Neuron (in vitro differentiated cells): ENCODE measurements at regions not wholly inside any gene's neighbourhood (a gene's known extent, or its start where the extent isn't known, plus 50 kb on each side); places are given as distances from the start of the nearest gene placed in this dataset.
"Not testable (repeated sequence)": the region's sequence is repeated elsewhere in the genome, so short reads cannot be mapped to it uniquely, and the experiment has no call there.

Source experiments
- H2AFZ ChIP-seq: one replicate; pipeline ENCODE4 v1.6.1; 2013; ENCODE audit warnings: low read depth, mild to moderate bottlenecking, inconsistent platforms, low read length, moderate library complexity
- H3K27me3 ChIP-seq: one replicate; pipeline ENCODE4 v1.6.1; 2013; ENCODE audit warnings: low read length; ENCODE audit not compliant: insufficient read depth
- H3K36me3 ChIP-seq: one replicate; pipeline ENCODE4 v1.6.1; 2013; ENCODE audit warnings: low read length; ENCODE audit not compliant: insufficient read depth
- H3K4me1 ChIP-seq: one replicate; pipeline ENCODE4 v1.6.1; 2013; ENCODE audit warnings: low read length; ENCODE audit not compliant: insufficient read depth
- H3K4me3 ChIP-seq: 2 replicates; pipeline ENCODE4 v1.5.1; 2013; ENCODE audit warnings: mild to moderate bottlenecking, low read length, moderate library complexity
- H3K9me3 ChIP-seq: one replicate; pipeline ENCODE4 v1.6.1; 2013; ENCODE audit warnings: low read length

GRCh38 chr5:25150819-25151218 lies 506.0 kb upstream of the CDH10 start:
- Histone ChIP-seq H3K4me1 (no peaks in the 10 kb centered on the region), H2AFZ (no peak overlapping the region), H3K9me3 (no peaks in the 10 kb centered on the region), H3K27me3 (no peaks in the 10 kb centered on the region), H3K4me3 (no peak overlapping the region), H3K36me3 (no peaks in the 10 kb centered on the region)

DNA sequence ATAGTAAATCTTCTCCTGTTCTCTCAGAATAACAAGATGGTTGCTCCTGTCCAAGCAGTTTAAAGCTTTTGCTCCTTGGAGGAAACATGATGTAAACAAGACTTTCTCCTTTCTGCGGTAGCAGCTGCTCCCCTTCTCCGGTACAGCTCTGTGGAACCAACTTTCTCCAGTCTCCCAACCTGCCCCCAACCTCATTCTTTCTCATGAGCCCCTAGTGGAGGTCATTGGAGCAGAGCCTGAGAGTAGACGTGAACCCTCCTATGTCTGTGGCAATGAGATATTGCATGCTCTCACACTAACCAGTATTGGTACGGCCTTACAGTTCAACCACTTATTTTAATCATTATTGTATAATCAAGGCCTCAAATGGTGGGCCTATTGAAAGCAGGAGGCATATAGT lies 483.8 kb upstream of the CDH10 start:
- Histone ChIP-seq H3K27me3 (no peaks in the 10 kb centered on the region), H3K4me3 (no peak overlapping the region), H3K9me3 (no peaks in the 10 kb centered on the region), H3K4me1 (no peaks in the 10 kb centered on the region), H2AFZ (no peak overlapping the region), H3K36me3 (no peaks in the 10 kb centered on the region)

DNA sequence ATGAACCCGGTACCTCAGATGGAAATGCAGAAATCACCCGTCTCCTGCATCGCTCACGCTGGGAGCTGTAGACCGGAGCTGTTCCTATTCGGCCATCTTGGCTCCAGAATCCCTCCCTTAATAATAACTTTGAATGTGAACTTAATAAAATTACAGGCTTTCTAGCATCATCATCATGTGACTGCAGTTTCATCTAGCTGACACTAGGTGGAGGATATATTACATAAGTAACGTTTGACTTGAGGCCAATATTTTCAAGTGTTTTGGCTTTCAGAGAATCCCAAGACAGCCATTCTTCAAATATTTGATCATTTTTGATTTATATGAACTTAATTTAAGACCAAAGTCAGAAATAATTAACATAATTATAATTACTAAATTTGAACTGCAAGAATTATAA lies 474.9 kb upstream of the CDH10 start:
- no peaks in the 10 kb centered on the region for H3K36me3 ChIP-seq
- H2AFZ ChIP-seq: no peak overlapping the region
- no peaks in the 10 kb centered on the region for H3K4me1 ChIP-seq
- no peaks in the 10 kb centered on the region for H3K9me3 ChIP-seq
- H3K4me3 ChIP-seq: no peak overlapping the region
- no peaks in the 10 kb centered on the region for H3K27me3 ChIP-seq

- H3K36me3 ChIP-seq: no peaks in the 10 kb centered on the region
- no peaks in the 10 kb centered on the region for H3K27me3 ChIP-seq
- no peaks in the 10 kb centered on the region for H3K4me1 ChIP-seq
- H3K9me3 ChIP-seq: no peaks in the 10 kb centered on the region
- H2AFZ ChIP-seq: no peak overlapping the region
- no peak overlapping the region for H3K4me3 ChIP-seq
Observed at GRCh38 chr5:25107853-25108252, 463.1 kb upstream of the CDH10 start.

GRCh38 chr5:25099538-25099937 lies 454.8 kb upstream of the CDH10 start:
- H3K4me1 ChIP-seq: no peaks in the 10 kb centered on the region
- H3K27me3 ChIP-seq: no peaks in the 10 kb centered on the region
- no peak overlapping the region for H2AFZ ChIP-seq
- H3K9me3 ChIP-seq: no peaks in the 10 kb centered on the region
- H3K36me3 ChIP-seq: no peaks in the 10 kb centered on the region
- no peak overlapping the region for H3K4me3 ChIP-seq

GRCh38 chr5:25095261-25095660 lies 450.5 kb upstream of the CDH10 start:
- Histone ChIP-seq H3K4me1 (no peaks in the 10 kb centered on the region), H3K4me3 (no peak overlapping the region), H3K27me3 (no peaks in the 10 kb centered on the region), H3K9me3 (no peaks in the 10 kb centered on the region), H2AFZ (no peak overlapping the region), H3K36me3 (no peaks in the 10 kb centered on the region)

GRCh38 chr5:25094219-25094618 lies 449.4 kb upstream of the CDH10 start:
- no peak overlapping the region for H2AFZ ChIP-seq
- no peak overlapping the region for H3K4me3 ChIP-seq
- no peaks in the 10 kb centered on the region for H3K36me3 ChIP-seq
- no peaks in the 10 kb centered on the region for H3K9me3 ChIP-seq
- no peaks in the 10 kb centered on the region for H3K4me1 ChIP-seq
- H3K27me3 ChIP-seq: no peaks in the 10 kb centered on the region

GRCh38 chr5:25091921-25092320 lies 447.1 kb upstream of the CDH10 start:
- Histone ChIP-seq H3K4me3 (no peak overlapping the region), H2AFZ (no peak overlapping the region), H3K36me3 (no peaks in the 10 kb centered on the region), H3K4me1 (no peaks in the 10 kb centered on the region), H3K27me3 (no peaks in the 10 kb centered on the region), H3K9me3 (no peaks in the 10 kb centered on the region)

DNA sequence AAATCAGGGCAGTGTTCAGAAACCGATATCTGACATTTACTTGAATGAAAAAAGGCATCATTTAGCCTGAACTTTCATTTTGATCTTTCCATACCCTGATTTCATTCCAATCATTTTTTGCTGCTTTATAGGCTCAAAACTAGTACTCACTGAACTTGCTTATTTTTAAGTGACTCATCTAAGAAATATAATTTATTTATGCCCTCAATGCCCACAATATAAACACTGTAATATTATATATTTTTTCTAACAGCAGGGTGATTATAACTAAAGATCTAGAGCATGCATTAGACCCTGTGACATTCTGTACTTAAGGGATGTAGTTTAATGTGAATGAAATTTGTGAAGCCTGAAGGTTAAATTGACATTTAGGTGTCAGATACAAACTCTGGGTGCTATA lies 446.1 kb upstream of the CDH10 start:
- no peaks in the 10 kb centered on the region for H3K9me3 ChIP-seq

DNA sequence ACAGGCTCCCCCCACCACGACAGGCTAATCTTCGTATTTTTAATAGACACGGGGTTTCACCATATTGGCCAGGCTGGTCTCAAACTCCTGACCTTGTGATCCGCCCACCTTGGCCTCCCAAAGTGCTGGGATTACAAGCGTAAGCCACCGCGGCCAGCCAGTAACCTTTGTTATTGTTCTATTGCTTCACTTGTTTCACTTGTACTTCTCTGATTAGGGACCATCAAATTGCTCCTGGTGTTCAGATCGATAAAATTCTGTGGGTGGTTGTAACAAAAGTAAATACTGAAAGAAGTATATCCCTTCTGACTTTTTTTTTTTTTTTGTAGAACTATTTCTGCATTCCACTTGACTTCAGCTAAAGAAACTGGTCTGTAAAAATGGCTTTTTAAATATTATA lies 445.5 kb upstream of the CDH10 start:
- Histone ChIP-seq H2AFZ (no peak overlapping the region), H3K4me3 (no peak overlapping the region), H3K9me3 (no peaks in the 10 kb centered on the region), H3K36me3 (no peaks in the 10 kb centered on the region), H3K27me3 (no peaks in the 10 kb centered on the region), H3K4me1 (no peaks in the 10 kb centered on the region)

More for the DNA sequence above, 446.1 kb upstream of the CDH10 start:
- Histone ChIP-seq H3K27me3 (no peaks in the 10 kb centered on the region), H3K36me3 (no peaks in the 10 kb centered on the region), H2AFZ (no peak overlapping the region), H3K4me1 (no peaks in the 10 kb centered on the region), H3K4me3 (no peak overlapping the region)

DNA sequence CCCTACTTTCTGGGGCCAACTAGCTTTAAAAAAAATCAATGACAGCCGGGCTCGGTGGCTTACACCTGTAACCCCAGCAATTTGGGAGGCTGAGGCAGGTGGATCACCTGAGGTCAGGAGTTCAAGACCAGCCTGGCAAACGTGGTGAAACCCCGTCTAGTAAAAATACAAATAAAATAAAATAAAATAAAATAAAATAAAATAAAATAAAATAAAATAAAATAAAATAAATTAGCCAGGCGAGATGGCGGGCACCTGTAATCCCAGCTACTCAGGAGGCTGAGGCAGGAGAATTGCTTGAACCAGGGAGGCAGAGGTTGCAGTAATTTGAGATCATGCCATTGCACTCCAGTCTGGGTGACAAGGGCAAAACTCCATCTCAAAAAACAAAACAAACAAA lies 443.9 kb upstream of the CDH10 start:
- H2AFZ ChIP-seq, H3K9me3 ChIP-seq, H3K4me1 ChIP-seq, H3K27me3 ChIP-seq, H3K36me3 ChIP-seq, H3K4me3 ChIP-seq: not testable (repeated sequence)

DNA sequence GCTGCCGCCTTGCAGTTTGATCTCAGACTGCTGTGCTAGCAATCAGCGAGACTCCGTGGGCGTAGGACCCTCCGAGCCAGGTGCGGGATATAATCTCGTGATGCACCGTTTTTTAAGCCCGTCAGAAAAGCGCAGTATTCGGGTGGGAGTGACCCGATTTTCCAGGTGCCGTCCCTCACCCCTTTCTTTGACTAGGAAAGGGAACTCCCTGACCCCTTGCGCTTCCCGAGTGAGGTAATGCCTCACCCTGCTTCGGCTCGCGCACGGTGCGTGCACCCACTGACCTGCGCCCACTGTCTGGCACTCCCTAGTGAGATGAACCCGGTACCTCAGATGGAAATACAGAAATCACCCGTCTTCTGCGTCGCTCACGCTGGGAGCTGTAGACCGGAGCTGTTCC lies 438.5 kb upstream of the CDH10 start:
- H3K36me3 ChIP-seq, H3K4me3 ChIP-seq, H3K27me3 ChIP-seq, H3K4me1 ChIP-seq, H2AFZ ChIP-seq, H3K9me3 ChIP-seq: not testable (repeated sequence)

DNA sequence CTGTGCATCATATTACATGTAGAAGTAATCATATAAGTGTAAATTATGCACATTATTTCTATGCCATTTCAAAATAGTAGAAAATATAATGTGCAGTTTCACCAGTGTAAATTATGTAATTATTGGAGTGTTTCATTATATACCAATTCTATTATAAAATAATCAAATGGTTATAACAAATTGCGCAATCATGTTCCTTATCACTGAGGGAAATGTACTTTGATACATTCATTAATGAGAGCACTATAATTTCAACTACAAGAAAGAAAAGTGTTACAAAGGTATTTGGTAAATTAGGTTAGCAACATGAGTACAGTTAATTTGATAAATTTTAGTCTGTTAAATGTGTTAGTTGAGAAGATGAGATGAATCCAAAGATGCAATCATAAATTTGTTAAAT lies 421.5 kb upstream of the CDH10 start:
- Histone ChIP-seq H3K4me1 (no peaks in the 10 kb centered on the region), H3K4me3 (no peak overlapping the region), H3K27me3 (no peaks in the 10 kb centered on the region), H3K36me3 (no peaks in the 10 kb centered on the region), H2AFZ (no peak overlapping the region), H3K9me3 (no peaks in the 10 kb centered on the region)

DNA sequence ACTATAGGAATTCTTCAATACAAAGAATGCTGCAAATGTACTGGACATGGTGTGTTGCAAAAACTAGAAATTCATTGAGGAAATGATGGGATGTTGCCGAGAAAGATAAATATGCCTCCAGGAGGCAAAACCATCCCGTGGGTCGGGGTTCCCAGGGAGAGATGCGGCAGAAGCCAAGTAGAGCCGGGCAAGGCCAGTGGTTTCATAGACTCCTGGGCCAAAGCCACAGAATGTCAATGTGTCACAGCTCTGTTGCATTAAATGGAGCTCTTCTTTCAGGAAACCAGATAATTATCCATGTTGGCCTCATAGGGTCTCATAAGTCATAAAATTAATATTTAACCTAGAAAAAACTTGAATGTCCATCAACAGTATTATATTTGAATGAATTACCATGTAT lies 419.5 kb upstream of the CDH10 start:
- Histone ChIP-seq H2AFZ (no peak overlapping the region), H3K4me3 (no peak overlapping the region), H3K9me3 (no peaks in the 10 kb centered on the region), H3K27me3 (no peaks in the 10 kb centered on the region), H3K4me1 (peaks cover 3% of the 10 kb centered on the region), H3K36me3 (no peaks in the 10 kb centered on the region)
